ENCODE measurements at regions not wholly inside any gene's neighbourhood (a gene's known extent, or its start where the extent isn't known, plus 50 kb on each side); places are given as distances from the start of the nearest gene placed in this dataset.

DNA sequence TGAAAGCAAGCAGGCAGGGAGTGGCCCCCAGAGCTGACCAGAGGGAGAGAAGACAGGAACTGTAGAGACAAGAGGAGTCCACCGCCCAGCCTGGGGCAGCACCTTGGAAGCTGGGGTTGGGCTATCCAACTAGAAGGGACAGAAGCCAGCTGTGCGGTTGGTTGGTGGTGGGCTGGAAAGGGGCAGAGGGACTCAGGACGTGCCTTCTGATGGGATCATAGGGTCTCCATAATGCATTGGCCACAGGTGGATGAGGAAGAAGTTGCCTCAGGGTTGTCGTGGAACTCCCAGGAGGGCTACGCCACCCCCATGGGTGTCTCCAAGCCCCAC lies 114.0 kb upstream of the RET start:
- TF ChIP-seq, protein P1, sequence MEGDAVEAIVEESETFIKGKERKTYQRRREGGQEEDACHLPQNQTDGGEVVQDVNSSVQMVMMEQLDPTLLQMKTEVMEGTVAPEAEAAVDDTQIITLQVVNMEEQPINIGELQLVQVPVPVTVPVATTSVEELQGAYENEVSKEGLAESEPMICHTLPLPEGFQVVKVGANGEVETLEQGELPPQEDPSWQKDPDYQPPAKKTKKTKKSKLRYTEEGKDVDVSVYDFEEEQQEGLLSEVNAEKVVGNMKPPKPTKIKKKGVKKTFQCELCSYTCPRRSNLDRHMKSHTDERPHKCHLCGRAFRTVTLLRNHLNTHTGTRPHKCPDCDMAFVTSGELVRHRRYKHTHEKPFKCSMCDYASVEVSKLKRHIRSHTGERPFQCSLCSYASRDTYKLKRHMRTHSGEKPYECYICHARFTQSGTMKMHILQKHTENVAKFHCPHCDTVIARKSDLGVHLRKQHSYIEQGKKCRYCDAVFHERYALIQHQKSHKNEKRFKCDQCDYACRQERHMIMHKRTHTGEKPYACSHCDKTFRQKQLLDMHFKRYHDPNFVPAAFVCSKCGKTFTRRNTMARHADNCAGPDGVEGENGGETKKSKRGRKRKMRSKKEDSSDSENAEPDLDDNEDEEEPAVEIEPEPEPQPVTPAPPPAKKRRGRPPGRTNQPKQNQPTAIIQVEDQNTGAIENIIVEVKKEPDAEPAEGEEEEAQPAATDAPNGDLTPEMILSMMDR (conservative IDR thresholded peaks at IDR 0.05 in 1 of 2, IDR thresholded peaks at IDR 0.05 in 1 of 2; ENCODE audit: low read depth in 1 of 2, low read length in 2 of 2): no peak
- TF ChIP-seq EZH2 (IDR thresholded peaks at IDR 0.05; ENCODE audit: low read length, missing control alignments): no peak
